A673 (cell line): ENCODE measurements at regions not wholly inside any gene's neighbourhood (a gene's known extent, or its start where the extent isn't known, plus 50 kb on each side); places are given as distances from the start of the nearest gene placed in this dataset.

Experiments
- BruUV-seq: library from RNA; stranded (reverse); fragments of 400-500 nt; replicated peaks from 2 replicates; lab custom pipeline; 2021; lab: Mats Ljungman, UMichigan
- CTCF ChIA-PET: fragments of 300-600 bp; sonication (Branson Sonifier 250); formaldehyde crosslinking; loops from one replicate; lab custom pipeline; 2022; ENCODE audit warnings: antibody characterized with exemption; lab: Charles Lee
- POLR2A ChIA-PET: fragments of 300-600 bp; sonication (Branson Sonifier 250); formaldehyde crosslinking; loops from one replicate; lab custom pipeline; 2022; ENCODE audit warnings: antibody characterized with exemption; ENCODE audit not compliant: low non-redundant PET; lab: Charles Lee
- DNase-seq: peaks from one replicate; pipeline ENCODE4 v3.0.0-alpha.2; 2015; ENCODE audit warnings: low spot score
- H3K27ac ChIP-seq: fragments of 200-600 bp; sonication (generic); 2 replicates; pipeline ENCODE4 v1.5.1; 2016; ENCODE audit warnings: mixed run types, low read depth, mild to moderate bottlenecking, mixed read lengths, antibody characterized with exemption, low read length; ENCODE audit not compliant: poor library complexity, severe bottlenecking
- H3K27me3 ChIP-seq: fragments of 200-600 bp; sonication (generic); replicated peaks from 2 replicates; pipeline ENCODE4 v1.6.1; 2017; ENCODE audit warnings: mixed run types, low read depth, mild to moderate bottlenecking, mixed read lengths, antibody characterized with exemption, low read length; ENCODE audit not compliant: insufficient read depth, poor library complexity
- H3K36me3 ChIP-seq: fragments of 200-600 bp; sonication (generic); 2 replicates; pipeline ENCODE4 v1.6.1; 2016; ENCODE audit warnings: mixed run types, mild to moderate bottlenecking, mixed read lengths, antibody characterized with exemption, low read length; ENCODE audit not compliant: insufficient read depth, poor library complexity, severe bottlenecking
- H3K4me1 ChIP-seq: fragments of 200-600 bp; sonication (generic); 2 replicates; pipeline ENCODE4 v1.6.1; 2017; ENCODE audit warnings: mixed run types, mild to moderate bottlenecking, mixed read lengths, antibody characterized with exemption, low read length; ENCODE audit not compliant: insufficient read depth, poor library complexity, severe bottlenecking
- H3K4me3 ChIP-seq: fragments of 200-600 bp; sonication (generic); 2 replicates; pipeline ENCODE4 v1.5.1; 2016; ENCODE audit warnings: low read depth, mixed run types, mild to moderate bottlenecking, mixed read lengths, low read length; ENCODE audit not compliant: poor library complexity, severe bottlenecking
- H3K9me3 ChIP-seq: fragments of 200-600 bp; sonication (generic); 2 replicates; pipeline ENCODE4 v1.6.1; 2016; ENCODE audit warnings: mixed run types, low read depth, mild to moderate bottlenecking, mixed read lengths, antibody characterized with exemption, low read length; ENCODE audit not compliant: poor library complexity, severe bottlenecking
- CTCF ChIP-seq: fragments of 300-800, 200-600 bp; sonication (generic); conservative IDR thresholded peaks from 2 replicates; pipeline ENCODE4 v1.5.1; 2017; ENCODE audit warnings: low read depth, mild to moderate bottlenecking, antibody characterized with exemption, low read length, moderate library complexity, mixed read lengths
- EZH2 ChIP-seq: fragments of 200-600 bp; sonication (generic); IDR thresholded peaks from 2 replicates; pipeline ENCODE4 v1.6.1; 2017; ENCODE audit warnings: borderline replicate concordance, low read depth, mild to moderate bottlenecking, mixed read lengths, antibody characterized with exemption, low read length; ENCODE audit not compliant: poor library complexity, severe bottlenecking
- intact Hi-C: fragments of 100-400 bp; cut with micrococcal nuclease; formaldehyde crosslinking; loops from one replicate; pipeline ENCODE4 v1.10.0; 2022; ENCODE audit not compliant: unreplicated experiment

GRCh38 chr4:116724249-116724648 lies 361.1 kb downstream of the TRAM1L1 start:
- CTCF ChIA-PET: no interaction called here
- BruUV-seq: no TSS peak

GRCh38 chr4:116705466-116705865 lies 379.9 kb downstream of the TRAM1L1 start:
- TF ChIP-seq CTCF (no peak), EZH2 (no peak)
- intact Hi-C loops: no loop called here

More at GRCh38 chr4:116724249-116724648, 361.1 kb downstream of the TRAM1L1 start:
- no peak for TF ChIP-seq EZH2
- TF ChIP-seq CTCF: no peak
- Histone ChIP-seq H3K9me3 (no peaks in the 10 kb centered on the region), H3K36me3 (no peaks in the 10 kb centered on the region), H3K4me1 (no peaks in the 10 kb centered on the region), H3K27me3 (no peaks in the 10 kb centered on the region), H3K27ac (no peak overlapping the region), H3K4me3 (no peak overlapping the region)
- intact Hi-C loops: loop anchor here (10.0 kb wide), 1 partner anchor 539 kb away; no protein-coding TSS in a partner anchor
- DNase-seq: no peak
- POLR2A ChIA-PET: no interaction called here

GRCh38 chr4:116702949-116703348 lies 382.4 kb downstream of the TRAM1L1 start:
- intact Hi-C loops: no loop called here
- BruUV-seq: no TSS peak

More at GRCh38 chr4:116705466-116705865, 379.9 kb downstream of the TRAM1L1 start:
- Histone ChIP-seq H3K9me3 (no peaks in the 10 kb centered on the region), H3K27ac (no peak overlapping the region), H3K4me3 (no peak overlapping the region), H3K27me3 (no peaks in the 10 kb centered on the region), H3K4me1 (no peaks in the 10 kb centered on the region), H3K36me3 (no peaks in the 10 kb centered on the region)
- ChIA-PET CTCF (no interaction called here), POLR2A (no interaction called here)
- DNase-seq: no peak
- no TSS peak for BruUV-seq

More at GRCh38 chr4:116702949-116703348, 382.4 kb downstream of the TRAM1L1 start:
- POLR2A ChIA-PET: no interaction called here
- DNase-seq: peak; percentile 41
- Histone ChIP-seq H3K4me3 (no peak overlapping the region), H3K9me3 (no peaks in the 10 kb centered on the region), H3K36me3 (no peaks in the 10 kb centered on the region), H3K4me1 (no peaks in the 10 kb centered on the region), H3K27me3 (no peaks in the 10 kb centered on the region), H3K27ac (no peak overlapping the region)
- CTCF ChIA-PET: no interaction called here
- TF ChIP-seq EZH2: no peak
- peak; percentile 45 for TF ChIP-seq CTCF
